Skeletal muscle tissue (tissue), 3 donors: ENCODE measurements at regions not wholly inside any gene's neighbourhood (a gene's known extent, or its start where the extent isn't known, plus 50 kb on each side); places are given as distances from the start of the nearest gene placed in this dataset.
"Not testable (repeated sequence)": the region's sequence is repeated elsewhere in the genome, so short reads cannot be mapped to it uniquely, and the experiment has no call there.

Experiments used
- H3K27ac ChIP-seq: one replicate; pipeline ENCODE4 v1.7.0; 2013; ENCODE audit warnings: mild to moderate bottlenecking, low read depth, low read length, inconsistent platforms
- H3K27me3 ChIP-seq, 3 donors: one replicate each; pipeline ENCODE4 v1.7.0; 2013; ENCODE audit warnings: low read length in 3 of 3; ENCODE audit not compliant: control insufficient read depth in 3 of 3, insufficient read depth in 3 of 3
- H3K36me3 ChIP-seq, 3 donors: one replicate each; pipeline ENCODE4 v1.7.0; 2013; ENCODE audit warnings: low read length in 3 of 3; ENCODE audit not compliant: control insufficient read depth in 3 of 3, insufficient read depth in 3 of 3
- H3K4me1 ChIP-seq, 3 donors: one replicate each; pipeline ENCODE4 v1.7.0; 2013; ENCODE audit warnings: low read length in 3 of 3, mild to moderate bottlenecking in 3 of 3; ENCODE audit not compliant: control insufficient read depth in 3 of 3, insufficient read depth in 3 of 3
- H3K4me3 ChIP-seq, 3 donors: one replicate each; pipeline ENCODE4 v1.7.0; 2013; ENCODE audit warnings: low read length in 3 of 3
- H3K9ac ChIP-seq, 3 donors: one replicate each; pipeline ENCODE4 v1.7.0; 2013; ENCODE audit warnings: low read length in 3 of 3, mild to moderate bottlenecking in 3 of 3, moderate library complexity in 2 of 3, low read depth in 1 of 3
- H3K9me3 ChIP-seq, 3 donors: one replicate each; pipeline ENCODE4 v1.7.0; 2013; ENCODE audit warnings: low read length in 3 of 3; ENCODE audit not compliant: control insufficient read depth in 3 of 3
- donor health status: Osteomylitis.

DNA sequence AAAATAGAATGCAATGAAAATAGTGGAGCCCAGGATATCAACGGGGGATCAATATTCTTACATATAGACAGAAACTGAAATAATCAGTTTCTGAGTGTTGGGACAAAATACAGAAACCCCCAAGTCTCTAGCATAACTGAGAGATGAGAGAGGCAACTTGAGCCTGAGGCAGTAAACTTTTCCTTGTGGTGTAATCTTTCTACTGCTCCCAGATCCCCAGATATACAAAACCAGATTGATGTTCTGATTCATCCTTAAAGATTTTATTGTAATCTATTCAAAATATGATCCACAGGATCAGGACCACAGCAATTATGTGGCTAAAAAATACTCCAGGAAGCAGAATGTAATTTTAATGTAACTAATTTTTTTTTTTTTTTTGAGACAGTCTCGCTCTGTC, 2282.6 kb downstream of the ARAP2 start:
- Histone ChIP-seq H3K27me3 (no peaks in the 10 kb centered on the region), H3K27ac (no peak overlapping the region), H3K4me1 (no peaks in the 10 kb centered on the region), H3K9ac (no peak overlapping the region), H3K36me3 (no peaks in the 10 kb centered on the region), H3K9me3 (peaks cover 0 to 1% (median 0%) of the 10 kb centered on the region in 3 donors), H3K4me3 (no peak overlapping the region)

DNA sequence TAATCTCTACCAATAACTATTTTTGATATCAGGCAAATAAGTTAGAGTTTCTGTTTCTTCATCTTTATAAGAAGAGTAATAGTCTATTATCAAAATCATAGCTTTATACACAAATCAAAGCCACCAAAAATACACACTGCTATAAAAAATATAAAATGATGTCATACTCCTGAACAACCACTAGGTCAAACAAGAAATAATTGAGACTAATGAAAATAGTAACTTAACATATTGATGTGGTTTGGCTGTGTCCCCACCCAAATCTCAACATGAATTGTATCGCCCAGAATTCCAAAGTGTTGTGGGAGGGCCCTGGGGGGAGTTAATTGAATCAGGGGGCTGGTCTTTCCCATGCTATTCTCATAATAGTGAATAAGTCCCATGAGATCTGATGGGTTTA, 2277.5 kb downstream of the ARAP2 start:
- peaks cover 3% of the 10 kb centered on the region in 3 donors for H3K9me3 ChIP-seq
- no peak overlapping the region for H3K9ac ChIP-seq
- no peaks in the 10 kb centered on the region for H3K27me3 ChIP-seq
- H3K4me1 ChIP-seq: no peaks in the 10 kb centered on the region
- H3K27ac ChIP-seq: no peak overlapping the region
- H3K4me3 ChIP-seq: no peak overlapping the region
- no peaks in the 10 kb centered on the region for H3K36me3 ChIP-seq

- H3K9me3 ChIP-seq: peaks cover 2 to 3% (median 3%) of the 10 kb centered on the region in 3 donors
- H3K27me3 ChIP-seq: no peaks in the 10 kb centered on the region
- no peak overlapping the region for H3K4me3 ChIP-seq
- H3K9ac ChIP-seq: no peak overlapping the region
- H3K4me1 ChIP-seq: no peaks in the 10 kb centered on the region
- H3K27ac ChIP-seq: no peak overlapping the region
- H3K36me3 ChIP-seq: no peaks in the 10 kb centered on the region
Observed at GRCh38 chr4:33974270-33974669, 2270.0 kb downstream of the ARAP2 start.

GRCh38 chr4:33975995-33976394, 2268.3 kb downstream of the ARAP2 start:
- no peaks in the 10 kb centered on the region for H3K4me1 ChIP-seq
- no peak overlapping the region for H3K4me3 ChIP-seq
- peaks cover 0 to 3% (median 0%) of the 10 kb centered on the region in 3 donors for H3K9me3 ChIP-seq
- no peak overlapping the region for H3K27ac ChIP-seq
- H3K27me3 ChIP-seq: no peaks in the 10 kb centered on the region
- no peaks in the 10 kb centered on the region for H3K36me3 ChIP-seq
- no peak overlapping the region for H3K9ac ChIP-seq

DNA sequence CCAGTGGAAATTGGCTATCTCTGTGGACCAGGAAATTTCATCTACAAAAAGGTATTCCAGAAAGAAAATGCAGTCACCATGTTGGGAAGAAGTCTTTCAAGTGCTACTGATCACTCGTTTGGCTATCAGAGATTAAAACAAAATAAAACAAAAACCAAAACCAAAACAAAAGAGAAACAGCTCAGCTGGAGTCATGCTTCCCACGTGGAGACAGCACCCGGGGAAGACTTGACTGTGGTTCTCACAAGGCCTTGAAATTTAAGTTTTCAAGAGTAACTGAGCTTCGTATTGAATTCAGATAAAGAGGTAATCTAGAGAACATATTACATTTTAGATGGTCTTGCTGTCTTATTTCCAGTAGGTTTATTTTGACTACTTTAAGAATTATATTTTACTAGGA, 2264.5 kb downstream of the ARAP2 start:
- H3K27ac ChIP-seq, H3K4me1 ChIP-seq, H3K27me3 ChIP-seq, H3K4me3 ChIP-seq, H3K9me3 ChIP-seq, H3K36me3 ChIP-seq, H3K9ac ChIP-seq: not testable (repeated sequence)

GRCh38 chr4:33980361-33980760, 2264.0 kb downstream of the ARAP2 start:
- no peak overlapping the region for H3K4me3 ChIP-seq
- H3K27ac ChIP-seq: no peak overlapping the region
- H3K4me1 ChIP-seq: no peaks in the 10 kb centered on the region
- H3K27me3 ChIP-seq: no peaks in the 10 kb centered on the region
- no peaks in the 10 kb centered on the region for H3K36me3 ChIP-seq
- no peak overlapping the region for H3K9ac ChIP-seq
- H3K9me3 ChIP-seq: no peaks in the 10 kb centered on the region

DNA sequence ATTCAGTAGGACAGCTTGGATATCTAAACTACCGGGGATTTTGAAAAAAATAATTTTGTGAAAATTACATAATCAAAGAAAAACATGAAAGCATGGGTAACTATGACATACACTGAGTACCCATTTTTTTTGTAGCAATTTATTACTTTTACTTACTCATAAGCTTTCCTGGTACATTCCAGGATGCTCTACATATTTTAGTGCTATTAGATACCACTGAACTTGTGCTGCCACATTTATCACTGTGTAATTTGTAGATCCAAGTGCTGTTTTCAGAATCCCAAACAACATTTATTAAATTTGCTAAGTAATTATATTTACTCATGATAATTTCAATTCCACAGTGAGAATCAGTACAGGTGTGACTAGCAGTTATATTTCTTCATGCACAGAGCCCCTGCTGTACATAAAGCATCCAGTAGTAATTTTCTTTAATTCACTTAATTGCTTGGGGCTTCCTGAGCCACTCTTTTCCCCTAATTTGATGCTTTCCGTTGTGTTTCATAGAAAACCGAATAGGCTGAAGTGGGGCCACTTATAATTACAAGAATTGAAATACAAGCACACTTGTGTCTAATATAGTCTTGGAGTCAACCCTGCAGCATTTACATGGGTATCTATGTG, 2254.4 kb downstream of the ARAP2 start:
- no peak overlapping the region for H3K4me3 ChIP-seq
- H3K9ac ChIP-seq: no peak overlapping the region
- no peak overlapping the region for H3K27ac ChIP-seq
- H3K4me1 ChIP-seq: no peaks in the 10 kb centered on the region
- H3K9me3 ChIP-seq: no peaks in the 10 kb centered on the region
- no peaks in the 10 kb centered on the region for H3K27me3 ChIP-seq
- no peaks in the 10 kb centered on the region for H3K36me3 ChIP-seq

DNA sequence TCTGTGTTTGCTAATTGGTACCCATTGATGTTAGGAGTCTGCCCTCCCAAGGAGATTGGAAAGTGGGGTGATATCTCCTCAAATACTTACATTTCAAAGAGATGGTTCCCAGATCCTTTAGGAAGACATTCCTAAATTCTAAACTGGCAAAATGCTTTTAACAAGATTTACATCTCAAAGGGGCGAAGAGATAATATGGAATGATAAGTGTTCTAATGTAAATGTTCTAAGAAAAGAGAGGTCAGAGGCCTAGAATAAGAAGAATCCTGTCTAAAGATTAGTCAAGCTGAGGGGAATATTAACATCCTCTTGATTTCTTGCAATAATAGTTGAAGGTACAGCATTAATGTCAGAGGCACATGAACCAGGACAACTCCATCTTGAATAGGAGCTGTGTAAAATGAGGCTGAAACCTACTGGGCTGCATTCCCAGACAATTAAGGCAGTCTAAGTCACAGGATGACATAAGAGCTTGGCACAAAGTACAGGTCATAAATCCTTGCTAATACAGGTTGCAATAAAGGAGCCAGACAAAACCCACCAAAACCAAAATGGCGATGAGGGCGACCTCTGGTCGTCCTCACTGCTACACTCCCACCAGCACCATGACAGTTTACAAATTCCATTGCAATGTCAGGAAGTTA, 2248.1 kb downstream of the ARAP2 start:
- H3K4me1 ChIP-seq: no peaks in the 10 kb centered on the region
- H3K4me3 ChIP-seq: no peak overlapping the region
- H3K9ac ChIP-seq: no peak overlapping the region
- no peak overlapping the region for H3K27ac ChIP-seq
- no peaks in the 10 kb centered on the region for H3K36me3 ChIP-seq
- H3K9me3 ChIP-seq: no peaks in the 10 kb centered on the region
- H3K27me3 ChIP-seq: no peaks in the 10 kb centered on the region

- no peaks in the 10 kb centered on the region for H3K36me3 ChIP-seq
- no peak overlapping the region for H3K9ac ChIP-seq
- H3K4me1 ChIP-seq: no peaks in the 10 kb centered on the region
- H3K27ac ChIP-seq: no peak overlapping the region
- H3K27me3 ChIP-seq: no peaks in the 10 kb centered on the region
- no peak overlapping the region for H3K4me3 ChIP-seq
- no peaks in the 10 kb centered on the region for H3K9me3 ChIP-seq
Observed at GRCh38 chr4:33998291-33998690, 2246.0 kb downstream of the ARAP2 start.

- no peaks in the 10 kb centered on the region for H3K36me3 ChIP-seq
- no peaks in the 10 kb centered on the region for H3K9me3 ChIP-seq
- H3K9ac ChIP-seq: no peak overlapping the region
- H3K27ac ChIP-seq: no peak overlapping the region
- no peaks in the 10 kb centered on the region for H3K27me3 ChIP-seq
- no peaks in the 10 kb centered on the region for H3K4me1 ChIP-seq
- no peak overlapping the region for H3K4me3 ChIP-seq
Observed at GRCh38 chr4:34000356-34000755, 2244.0 kb downstream of the ARAP2 start.
